ENCODE measurements at regions not wholly inside any gene's neighbourhood (a gene's known extent, or its start where the extent isn't known, plus 50 kb on each side); places are given as distances from the start of the nearest gene placed in this dataset.

GRCh38 chr2:79369127-79369526 is 143.7 kb upstream of the CTNNA2 start:
- intact Hi-C loops (cut with DNase I), result no loop called here
- ATAC-seq (ENCODE audit: poor library complexity) (no peak), DNase-seq (no peak)

GRCh38 chr2:79368116-79368630 is 144.7 kb upstream of the CTNNA2 start:
- ATAC-seq (ENCODE audit: poor library complexity) (no peak), DNase-seq (no peak)
- intact Hi-C loops (cut with DNase I), result no loop called here

- intact Hi-C loops (cut with DNase I), result no loop called here
- DNase-seq (no peak), ATAC-seq (ENCODE audit: poor library complexity) (no peak)
Observed at GRCh38 chr2:79359419-79359818, 153.4 kb upstream of the CTNNA2 start.

GRCh38 chr2:79355569-79355968 is 157.3 kb upstream of the CTNNA2 start:
- DNase-seq (no peak), ATAC-seq (ENCODE audit: poor library complexity) (no peak)
- intact Hi-C loops (cut with DNase I), result no loop called here

- DNase-seq (no peak), ATAC-seq (ENCODE audit: poor library complexity) (no peak)
- intact Hi-C loops (cut with DNase I), result no loop called here
Observed at GRCh38 chr2:79327460-79327859, 167.9 kb upstream of the REG3A start.

GRCh38 chr2:79320871-79321270 is 161.3 kb upstream of the REG3A start:
- no peak for DNase-seq
- intact Hi-C loops (cut with DNase I), result no loop called here
- no peak for ATAC-seq (ENCODE audit: poor library complexity)

GRCh38 chr2:79294994-79295393 is 135.4 kb upstream of the REG3A start:
- ATAC-seq (ENCODE audit: poor library complexity), result no peak
- no peak for DNase-seq
- intact Hi-C loops (cut with DNase I), result no loop called here

GRCh38 chr2:79292958-79293315 is 133.4 kb upstream of the REG3A start:
- ATAC-seq (ENCODE audit: poor library complexity) (no peak), DNase-seq (no peak)
- intact Hi-C loops (cut with DNase I), result no loop called here

GRCh38 chr2:79292239-79292957 is 132.8 kb upstream of the REG3A start:
- no peak for DNase-seq
- intact Hi-C loops (cut with DNase I), result no loop called here
- no peak for ATAC-seq (ENCODE audit: poor library complexity)

- intact Hi-C loops (cut with DNase I), result no loop called here
- no peak for ATAC-seq (ENCODE audit: poor library complexity)
- no peak for DNase-seq
Observed at GRCh38 chr2:79275863-79276262, 116.3 kb upstream of the REG3A start.

GRCh38 chr2:79275197-79275596 is 115.6 kb upstream of the REG3A start:
- DNase-seq (no peak), ATAC-seq (ENCODE audit: poor library complexity) (no peak)
- intact Hi-C loops (cut with DNase I), result no loop called here

GRCh38 chr2:79272616-79273015 is 113.1 kb upstream of the REG3A start:
- DNase-seq, result no peak
- intact Hi-C loops (cut with DNase I), result no loop called here
- ATAC-seq (ENCODE audit: poor library complexity), result no peak

GRCh38 chr2:79271456-79271855 is 111.9 kb upstream of the REG3A start:
- DNase-seq (no peak), ATAC-seq (ENCODE audit: poor library complexity) (no peak)
- intact Hi-C loops (cut with DNase I), result no loop called here

GRCh38 chr2:79260848-79261247 is 101.3 kb upstream of the REG3A start:
- intact Hi-C loops (cut with DNase I), result no loop called here
- no peak for ATAC-seq (ENCODE audit: poor library complexity)
- no peak for DNase-seq

GRCh38 chr2:79259959-79260358 is 100.4 kb upstream of the REG3A start:
- ATAC-seq (ENCODE audit: poor library complexity) (no peak), DNase-seq (no peak)
- intact Hi-C loops (cut with DNase I), result no loop called here

- intact Hi-C loops (cut with DNase I), result no loop called here
- ATAC-seq (ENCODE audit: poor library complexity) (no peak), DNase-seq (no peak)
Observed at GRCh38 chr2:79259296-79259695, 99.7 kb upstream of the REG3A start.

- ATAC-seq (ENCODE audit: poor library complexity), result no peak
- no peak for DNase-seq
- intact Hi-C loops (cut with DNase I), result no loop called here
Observed at GRCh38 chr2:79253243-79253774, 93.8 kb upstream of the REG3A start.

- intact Hi-C loops (cut with DNase I), result no loop called here
- ATAC-seq (ENCODE audit: poor library complexity) (no peak), DNase-seq (no peak)
Observed at GRCh38 chr2:79250656-79251055, 91.1 kb upstream of the REG3A start.

GRCh38 chr2:79248776-79249175 is 89.2 kb upstream of the REG3A start:
- intact Hi-C loops (cut with DNase I), result no loop called here
- no peak for DNase-seq
- ATAC-seq (ENCODE audit: poor library complexity), result no peak

GRCh38 chr2:79235135-79235534 is 75.6 kb upstream of the REG3A start:
- ATAC-seq (ENCODE audit: poor library complexity) (no peak), DNase-seq (no peak)
- intact Hi-C loops (cut with DNase I), result no loop called here

- DNase-seq, result no peak
- intact Hi-C loops (cut with DNase I), result no loop called here
- no peak for ATAC-seq (ENCODE audit: poor library complexity)
Observed at GRCh38 chr2:79223539-79223938, 64.0 kb upstream of the REG3A start.

Measured in Right ventricle myocardium superior (tissue), 1 donor.